ENCODE measurements at regions not wholly inside any gene's neighbourhood (a gene's known extent, or its start where the extent isn't known, plus 50 kb on each side); places are given as distances from the start of the nearest gene placed in this dataset.
A peak's percentile ranks its signal among the peaks of the same experiment; 100 is the strongest.

- DNase-seq (ENCODE audit: low read depth): no peak
- H3K4me3 ChIP-seq (ENCODE audit: low read depth, low read length): no peak overlapping the region
- TF ChIP-seq MAX (IDR thresholded peaks at IDR 0.05; ENCODE audit: low read depth, low read length): no peak
- TF ChIP-seq MYC (IDR thresholded peaks at IDR 0.05; ENCODE audit: low read depth, low read length): no peak
- no peak for TF ChIP-seq POLR2A (IDR thresholded peaks at IDR 0.05; ENCODE audit: extremely low read depth, insufficient read length)
- TF ChIP-seq CTCF (IDR thresholded peaks at IDR 0.05; ENCODE audit: low read depth, low read length): no peak
These were observed 942.6 kb upstream of the PRMT6 start for GRCh38 chr1:106113851-106114250.

- no peak for TF ChIP-seq CTCF (IDR thresholded peaks at IDR 0.05; ENCODE audit: low read depth, low read length)
- no peak for TF ChIP-seq MAX (IDR thresholded peaks at IDR 0.05; ENCODE audit: low read depth, low read length)
- no peak for TF ChIP-seq POLR2A (IDR thresholded peaks at IDR 0.05; ENCODE audit: extremely low read depth, insufficient read length)
- no peak for TF ChIP-seq MYC (IDR thresholded peaks at IDR 0.05; ENCODE audit: low read depth, low read length)
- H3K4me3 ChIP-seq (ENCODE audit: low read depth, low read length): no peak overlapping the region
- DNase-seq (ENCODE audit: low read depth): no peak
These were observed 935.7 kb upstream of the PRMT6 start for GRCh38 chr1:106120789-106121188.

GRCh38 chr1:106121728-106122127 lies 934.7 kb upstream of the PRMT6 start:
- no peak for DNase-seq (ENCODE audit: low read depth)
- TF ChIP-seq POLR2A (IDR thresholded peaks at IDR 0.05; ENCODE audit: extremely low read depth, insufficient read length) (no peak), MAX (IDR thresholded peaks at IDR 0.05; ENCODE audit: low read depth, low read length) (no peak), CTCF (IDR thresholded peaks at IDR 0.05; ENCODE audit: low read depth, low read length) (no peak), MYC (IDR thresholded peaks at IDR 0.05; ENCODE audit: low read depth, low read length) (no peak)
- H3K4me3 ChIP-seq (ENCODE audit: low read depth, low read length): no peak overlapping the region

- H3K4me3 ChIP-seq (ENCODE audit: low read depth, low read length): no peak overlapping the region
- no peak for DNase-seq (ENCODE audit: low read depth)
- TF ChIP-seq MYC (IDR thresholded peaks at IDR 0.05; ENCODE audit: low read depth, low read length) (no peak), POLR2A (IDR thresholded peaks at IDR 0.05; ENCODE audit: extremely low read depth, insufficient read length) (no peak), MAX (IDR thresholded peaks at IDR 0.05; ENCODE audit: low read depth, low read length) (no peak), CTCF (IDR thresholded peaks at IDR 0.05; ENCODE audit: low read depth, low read length) (no peak)
These were observed 921.9 kb upstream of the PRMT6 start for GRCh38 chr1:106134561-106134960.

GRCh38 chr1:106173101-106173500 lies 883.4 kb upstream of the PRMT6 start:
- no peak overlapping the region for H3K4me3 ChIP-seq (ENCODE audit: low read depth, low read length)
- DNase-seq (ENCODE audit: low read depth): peak; percentile 6
- no peak for TF ChIP-seq CTCF (IDR thresholded peaks at IDR 0.05; ENCODE audit: low read depth, low read length)
- no peak for TF ChIP-seq MYC (IDR thresholded peaks at IDR 0.05; ENCODE audit: low read depth, low read length)
- TF ChIP-seq MAX (IDR thresholded peaks at IDR 0.05; ENCODE audit: low read depth, low read length): no peak
- no peak for TF ChIP-seq POLR2A (IDR thresholded peaks at IDR 0.05; ENCODE audit: extremely low read depth, insufficient read length)

- no peak overlapping the region for H3K4me3 ChIP-seq (ENCODE audit: low read depth, low read length)
- DNase-seq (ENCODE audit: low read depth): no peak
- TF ChIP-seq POLR2A (IDR thresholded peaks at IDR 0.05; ENCODE audit: extremely low read depth, insufficient read length) (no peak), MYC (IDR thresholded peaks at IDR 0.05; ENCODE audit: low read depth, low read length) (no peak), MAX (IDR thresholded peaks at IDR 0.05; ENCODE audit: low read depth, low read length) (no peak), CTCF (IDR thresholded peaks at IDR 0.05; ENCODE audit: low read depth, low read length) (no peak)
These were observed 877.7 kb upstream of the PRMT6 start for GRCh38 chr1:106178791-106179190.
